ENCODE measurements at regions not wholly inside any gene's neighbourhood (a gene's known extent, or its start where the extent isn't known, plus 50 kb on each side); places are given as distances from the start of the nearest gene placed in this dataset.

DNA sequence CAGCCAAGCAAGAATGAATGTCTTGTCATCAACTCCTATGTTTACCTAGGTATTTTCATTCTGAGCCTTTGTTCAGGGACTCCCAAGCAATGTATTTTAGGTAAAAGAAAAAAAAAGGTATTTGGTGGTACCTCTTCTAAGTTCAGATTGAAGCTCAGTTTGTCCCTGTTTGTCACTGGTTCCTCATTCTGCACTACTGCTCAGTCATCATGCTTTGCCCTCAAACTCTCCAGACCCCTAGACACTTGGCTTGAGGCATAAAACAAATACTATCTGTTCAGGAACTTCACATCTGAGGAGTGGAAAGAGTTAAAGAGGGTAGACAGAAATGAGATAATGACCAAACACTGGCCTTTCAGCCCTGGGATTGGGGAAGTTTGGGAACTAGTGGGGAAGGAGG lies 163.6 kb upstream of the HNRNPA3 start:
- TF ChIP-seq POLR2A (IDR thresholded peaks at IDR 0.05; ENCODE audit: low read depth, low read length) (no peak), PAX5 (IDR thresholded peaks at IDR 0.05; ENCODE audit: insufficient read depth, low read length, severe bottlenecking) (no peak), POLR2AphosphoS5 (IDR thresholded peaks at IDR 0.05; ENCODE audit: low read depth, low read length) (no peak), TAF1 (IDR thresholded peaks at IDR 0.05; ENCODE audit: low read depth, low read length) (no peak)

Measured in GM12891 (cell line).